ENCODE measurements at regions not wholly inside any gene's neighbourhood (a gene's known extent, or its start where the extent isn't known, plus 50 kb on each side); places are given as distances from the start of the nearest gene placed in this dataset.

DNA sequence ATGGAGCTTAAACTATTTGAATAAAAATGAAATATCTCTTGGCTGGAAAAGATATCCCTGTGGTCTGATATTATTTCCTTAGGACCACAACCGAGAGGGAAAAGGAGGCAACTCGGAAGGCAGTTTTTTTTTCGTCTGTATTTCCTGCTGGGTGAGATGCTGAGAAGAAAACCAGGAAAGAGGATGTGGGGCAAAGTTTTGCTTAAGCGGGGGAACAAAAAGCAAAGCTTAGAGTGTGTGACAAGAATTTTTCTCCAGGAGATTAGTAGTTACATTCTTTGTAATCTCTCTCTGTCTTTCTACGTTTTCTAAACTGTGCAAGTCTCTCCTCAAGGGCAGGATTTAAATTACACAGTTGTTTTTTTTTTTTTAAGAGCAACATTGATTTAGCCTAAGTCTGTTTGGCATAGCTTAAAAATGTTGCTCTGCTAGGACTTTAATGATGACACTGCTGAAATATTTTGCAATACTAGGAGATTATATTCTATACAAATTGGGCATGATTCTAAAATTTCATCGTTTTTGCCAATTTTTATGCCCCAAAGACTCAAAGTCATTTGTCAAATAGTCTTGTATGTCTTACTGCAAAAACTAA is 258.5 kb downstream of the KCNS3 start:
- DNase-seq: no peak
- H3K36me3 ChIP-seq: no peaks in the 10 kb centered on the region
- no peaks in the 10 kb centered on the region for H3K4me1 ChIP-seq
- no peak for TF ChIP-seq POLR2A (IDR thresholded peaks at IDR 0.05)
- TF ChIP-seq, protein P1, sequence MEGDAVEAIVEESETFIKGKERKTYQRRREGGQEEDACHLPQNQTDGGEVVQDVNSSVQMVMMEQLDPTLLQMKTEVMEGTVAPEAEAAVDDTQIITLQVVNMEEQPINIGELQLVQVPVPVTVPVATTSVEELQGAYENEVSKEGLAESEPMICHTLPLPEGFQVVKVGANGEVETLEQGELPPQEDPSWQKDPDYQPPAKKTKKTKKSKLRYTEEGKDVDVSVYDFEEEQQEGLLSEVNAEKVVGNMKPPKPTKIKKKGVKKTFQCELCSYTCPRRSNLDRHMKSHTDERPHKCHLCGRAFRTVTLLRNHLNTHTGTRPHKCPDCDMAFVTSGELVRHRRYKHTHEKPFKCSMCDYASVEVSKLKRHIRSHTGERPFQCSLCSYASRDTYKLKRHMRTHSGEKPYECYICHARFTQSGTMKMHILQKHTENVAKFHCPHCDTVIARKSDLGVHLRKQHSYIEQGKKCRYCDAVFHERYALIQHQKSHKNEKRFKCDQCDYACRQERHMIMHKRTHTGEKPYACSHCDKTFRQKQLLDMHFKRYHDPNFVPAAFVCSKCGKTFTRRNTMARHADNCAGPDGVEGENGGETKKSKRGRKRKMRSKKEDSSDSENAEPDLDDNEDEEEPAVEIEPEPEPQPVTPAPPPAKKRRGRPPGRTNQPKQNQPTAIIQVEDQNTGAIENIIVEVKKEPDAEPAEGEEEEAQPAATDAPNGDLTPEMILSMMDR (IDR thresholded peaks at IDR 0.05): no peak
- no peak overlapping the region for H3K27ac ChIP-seq
- no peak overlapping the region for H3K4me3 ChIP-seq
- no peaks in the 10 kb centered on the region for H3K27me3 ChIP-seq
- H3K9me3 ChIP-seq: no peaks in the 10 kb centered on the region
- intact Hi-C loops (cut with DNase I; ENCODE audit: low total_unique reads): no loop called here

DNA sequence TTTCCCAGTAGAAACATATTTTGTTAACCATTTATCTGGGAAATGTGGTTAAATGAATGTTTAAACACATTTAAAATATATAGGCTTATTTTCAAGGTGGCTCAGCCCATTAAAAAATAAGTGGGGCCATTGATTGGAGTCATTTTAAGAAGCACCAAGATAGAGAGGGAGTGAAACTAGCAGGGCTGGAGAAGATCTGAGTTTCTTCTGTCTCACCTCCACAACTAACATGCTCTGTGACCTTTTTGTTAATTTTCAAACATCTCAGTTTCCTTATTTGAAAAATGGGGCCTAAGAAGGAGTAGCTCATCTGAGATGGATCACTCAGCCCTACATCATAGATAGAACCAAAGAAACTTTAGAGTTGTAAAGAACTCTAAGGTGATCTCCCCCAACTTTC is 254.8 kb downstream of the KCNS3 start:
- TF ChIP-seq, protein P1 (IDR thresholded peaks at IDR 0.05): no peak
- TF ChIP-seq POLR2A (IDR thresholded peaks at IDR 0.05): no peak
- intact Hi-C loops (cut with DNase I; ENCODE audit: low total_unique reads): no loop called here
- H3K36me3 ChIP-seq: no peaks in the 10 kb centered on the region

DNA sequence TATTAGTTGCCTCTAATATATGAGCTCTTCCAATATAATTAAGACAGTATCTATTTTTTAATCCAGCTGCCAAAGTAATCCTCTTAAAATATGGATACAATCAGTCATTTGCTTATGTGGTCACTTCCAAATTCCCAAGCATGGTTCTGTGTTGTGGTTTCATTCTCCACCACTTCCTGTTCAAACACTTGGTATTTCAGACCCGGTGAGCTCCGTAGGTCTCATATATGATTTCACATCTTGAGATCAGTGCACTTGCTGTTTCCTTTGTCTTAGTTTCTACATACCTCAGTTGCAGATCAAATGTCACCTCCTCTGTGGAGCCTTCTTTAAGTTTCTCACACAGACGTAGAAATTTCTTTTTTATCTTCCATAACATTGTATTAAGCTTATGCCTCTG is 254.2 kb downstream of the KCNS3 start:
- no peak for DNase-seq
- H3K4me3 ChIP-seq: no peak overlapping the region
- no peak for TF ChIP-seq POLR2A (IDR thresholded peaks at IDR 0.05)
- TF ChIP-seq, protein P1 (IDR thresholded peaks at IDR 0.05): no peak
- H3K4me1 ChIP-seq: no peaks in the 10 kb centered on the region
- intact Hi-C loops (cut with DNase I; ENCODE audit: low total_unique reads): no loop called here
- H3K27ac ChIP-seq: no peak overlapping the region
- no peaks in the 10 kb centered on the region for H3K9me3 ChIP-seq
- H3K36me3 ChIP-seq: no peaks in the 10 kb centered on the region
- H3K27me3 ChIP-seq: no peaks in the 10 kb centered on the region

More for the DNA sequence above, 254.8 kb downstream of the KCNS3 start:
- no peaks in the 10 kb centered on the region for H3K4me1 ChIP-seq
- H3K27ac ChIP-seq: no peak overlapping the region
- no peak for DNase-seq
- no peak overlapping the region for H3K4me3 ChIP-seq
- no peaks in the 10 kb centered on the region for H3K9me3 ChIP-seq
- no peaks in the 10 kb centered on the region for H3K27me3 ChIP-seq

DNA sequence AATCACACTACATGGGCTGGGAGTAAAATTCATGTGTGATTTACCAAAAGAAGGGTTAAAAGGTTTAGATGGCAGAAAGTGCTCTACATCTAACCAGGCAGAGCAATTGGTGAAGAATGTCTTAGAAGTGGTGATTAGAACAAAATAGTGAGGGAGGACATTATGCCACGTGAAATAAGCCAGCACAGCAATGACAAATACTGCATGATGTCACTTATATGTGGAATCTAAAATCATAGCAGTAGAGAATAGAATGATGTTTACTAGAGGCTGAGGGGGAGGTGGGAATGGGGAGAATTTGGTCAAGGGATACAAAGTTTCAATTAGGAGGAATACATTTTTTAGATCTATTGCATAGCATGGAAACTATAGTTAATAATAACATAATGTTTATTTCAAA is 253.3 kb downstream of the KCNS3 start:
- intact Hi-C loops (cut with DNase I; ENCODE audit: low total_unique reads): no loop called here
- no peaks in the 10 kb centered on the region for H3K4me1 ChIP-seq
- H3K27ac ChIP-seq: no peak overlapping the region
- H3K4me3 ChIP-seq: no peak overlapping the region
- H3K9me3 ChIP-seq: no peaks in the 10 kb centered on the region
- TF ChIP-seq, protein P1 (IDR thresholded peaks at IDR 0.05): no peak
- TF ChIP-seq POLR2A (IDR thresholded peaks at IDR 0.05): no peak
- H3K36me3 ChIP-seq: no peaks in the 10 kb centered on the region
- no peaks in the 10 kb centered on the region for H3K27me3 ChIP-seq
- DNase-seq: no peak

DNA sequence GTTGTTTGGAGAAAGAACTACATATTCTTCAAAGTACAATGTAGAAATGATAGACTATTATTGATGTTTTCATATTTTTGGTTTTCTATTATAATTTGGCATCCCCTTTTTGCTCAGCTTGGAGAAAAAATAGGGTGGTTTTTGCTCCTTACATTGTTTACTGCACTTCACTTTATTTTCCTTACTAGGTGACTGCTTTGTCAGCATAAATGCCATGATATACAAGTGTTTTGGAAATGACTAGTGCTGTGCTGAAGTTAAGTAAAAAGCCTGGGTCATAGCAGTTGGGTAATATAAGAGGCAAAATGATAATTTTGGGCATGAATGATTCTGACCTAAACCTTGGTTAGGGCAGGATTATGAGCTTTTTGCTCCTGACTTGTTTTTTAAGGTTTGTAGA is 250.9 kb downstream of the KCNS3 start:
- Histone ChIP-seq H3K27ac (no peak overlapping the region), H3K36me3 (no peaks in the 10 kb centered on the region), H3K4me1 (no peaks in the 10 kb centered on the region), H3K27me3 (no peaks in the 10 kb centered on the region), H3K9me3 (no peaks in the 10 kb centered on the region), H3K4me3 (no peak overlapping the region)
- TF ChIP-seq, protein P1 (IDR thresholded peaks at IDR 0.05): no peak
- TF ChIP-seq POLR2A (IDR thresholded peaks at IDR 0.05): no peak
- no peak for DNase-seq
- intact Hi-C loops (cut with DNase I; ENCODE audit: low total_unique reads): no loop called here
